ENCODE measurements at regions not wholly inside any gene's neighbourhood (a gene's known extent, or its start where the extent isn't known, plus 50 kb on each side); places are given as distances from the start of the nearest gene placed in this dataset.

GRCh38 chr13:62432295-62432694 is 1016.6 kb upstream of the PCDH20 start:
- no peak for FAIRE-seq
- no peak overlapping the region for H2AFZ ChIP-seq (ENCODE audit: control insufficient read depth, low read depth, low read length)
- intact Hi-C loops (cut with micrococcal nuclease; ENCODE audit: unreplicated experiment) (no loop called here), in situ Hi-C loops (cut with MboI) (no loop called here)
- no peak for ATAC-seq
- H4K20me1 ChIP-seq (ENCODE audit: control insufficient read depth, insufficient read depth) = no peaks in the 10 kb centered on the region
- H3K27me3 ChIP-seq (replicated peaks in 1 of 2; ENCODE audit: control insufficient read depth in 2 of 2, insufficient read depth in 2 of 2, low read length in 1 of 2) = no peaks in the 10 kb centered on the region
- SMC1A ChIA-PET (ENCODE audit: uncharacterized antibody, unreplicated experiment) = no interaction called here
- no TSS peak for BruUV-seq (replicated peaks)
- no peak overlapping the region for H3K4me2 ChIP-seq (ENCODE audit: control insufficient read depth, insufficient read depth)
- RAD21 ChIA-PET (ENCODE audit: unreplicated experiment) = no interaction called here
- no peaks in the 10 kb centered on the region for H3K9me3 ChIP-seq (replicated peaks; ENCODE audit: control insufficient read depth, insufficient read depth, low read length)
- TF ChIP-seq MEF2A (IDR thresholded peaks at IDR 0.05; ENCODE audit: insufficient read depth, low read depth, low read length) (no peak), JUND (IDR thresholded peaks at IDR 0.05; ENCODE audit: low read depth, low read length) (no peak), FOXM1 (IDR thresholded peaks at IDR 0.05; ENCODE audit: low read depth, low read length) (no peak), MAX (IDR thresholded peaks at IDR 0.05; ENCODE audit: low read depth, low read length) (no peak), MLLT1 (IDR thresholded peaks at IDR 0.05) (no peak), PAX8 (IDR thresholded peaks at IDR 0.05) (no peak), JUNB (IDR thresholded peaks at IDR 0.05) (no peak), NKRF (conservative IDR thresholded peaks at IDR 0.05) (no peak), ZNF24 (IDR thresholded peaks at IDR 0.05) (no peak), KDM1A (IDR thresholded peaks at IDR 0.05; ENCODE audit: borderline replicate concordance) (no peak), BCL11A (IDR thresholded peaks at IDR 0.05; ENCODE audit: low read depth, low read length) (no peak), MYC (IDR thresholded peaks at IDR 0.05; ENCODE audit: insufficient read depth, insufficient read length, insufficient replicate concordance, low read length, severe bottlenecking) (no peak), ZNF217 (IDR thresholded peaks at IDR 0.05) (no peak)
- DNase-seq (ENCODE audit: low read depth, low spot score) = no peak
- CTCF ChIA-PET = interaction anchor here (0.6 kb wide), 1 partner anchor 12 kb away, joined by 3 read pairs; no protein-coding TSS in a partner anchor
- no peaks in the 10 kb centered on the region for H3K36me3 ChIP-seq (ENCODE audit: control insufficient read depth in 2 of 2, insufficient read depth in 2 of 2, low read length in 1 of 2)
- 19% methylated on average over 1 of the region's 1 CpG for WGBS (ENCODE audit: insufficient coverage, insufficient replicate concordance, low lambda C conversion rate, missing lambda C conversion rate)
- no peak overlapping the region for H3K4me3 ChIP-seq
- H3K27ac ChIP-seq (ENCODE audit: control insufficient read depth, insufficient read depth) = no peak overlapping the region
- POLR2A ChIA-PET = no interaction called here
- no peak overlapping the region for H3K9ac ChIP-seq (ENCODE audit: control insufficient read depth, insufficient read depth, low read length)
- H3K79me2 ChIP-seq (ENCODE audit: control insufficient read depth, insufficient read depth, low read length) = no peaks in the 10 kb centered on the region
- H3K4me1 ChIP-seq (ENCODE audit: control insufficient read depth, insufficient read depth, low read length) = no peaks in the 10 kb centered on the region
